Vagina (tissue), 2 donors: ENCODE measurements at regions not wholly inside any gene's neighbourhood (a gene's known extent, or its start where the extent isn't known, plus 50 kb on each side); places are given as distances from the start of the nearest gene placed in this dataset.

Experiments used
- CTCF ChIP-seq, 3 experiments: fragments of 450-650 bp in 2 of 3; fragments of 200-600 bp in 1 of 3; sonication (generic) in 1 of 3; IDR thresholded peaks; one replicate each; pipeline ENCODE4 v1.5.1; 2017 to 2019; ENCODE audit warnings: antibody characterized with exemption in 3 of 3, mild to moderate bottlenecking in 2 of 3, moderate library complexity in 2 of 3
- POLR2A ChIP-seq, 2 donors: fragments of 450-650 bp; IDR thresholded peaks; one replicate each; pipeline ENCODE4 v1.6.1; 2017; ENCODE audit warnings: antibody characterized with exemption in 2 of 2, mild to moderate bottlenecking in 2 of 2, moderate library complexity in 2 of 2
- POLR2AphosphoS5 ChIP-seq, 2 donors: sonication (generic); formaldehyde crosslinking; IDR thresholded peaks; one replicate each; pipeline ENCODE4 v1.9.0; 2017; ENCODE audit warnings: antibody characterized with exemption in 2 of 2, mild to moderate bottlenecking in 2 of 2, low read depth in 1 of 2; ENCODE audit not compliant: insufficient read depth in 1 of 2

GRCh38 chr1:228979325-228979699 lies 244.0 kb downstream of the RHOU start:
- no peak for TF ChIP-seq POLR2AphosphoS5 (IDR thresholded peaks at IDR 0.05; ENCODE audit: insufficient read depth in 1 of 2, low read depth in 1 of 2)
- TF ChIP-seq CTCF (IDR thresholded peaks at IDR 0.05) = no peak
- no peak for TF ChIP-seq POLR2A (IDR thresholded peaks at IDR 0.05)
